ENCODE measurements at regions not wholly inside any gene's neighbourhood (a gene's known extent, or its start where the extent isn't known, plus 50 kb on each side); places are given as distances from the start of the nearest gene placed in this dataset.

GRCh38 chrX:9131066-9131465 is 97.1 kb upstream of the FAM9B start:
- TF ChIP-seq SIN3A (IDR thresholded peaks at IDR 0.05; ENCODE audit: borderline replicate concordance, insufficient read depth, low read length) (no peak), TAF1 (IDR thresholded peaks at IDR 0.05; ENCODE audit: borderline replicate concordance, insufficient read depth, low read length) (no peak)
